Testis (tissue), 2 donors: ENCODE measurements at regions not wholly inside any gene's neighbourhood (a gene's known extent, or its start where the extent isn't known, plus 50 kb on each side); places are given as distances from the start of the nearest gene placed in this dataset.

Experiments
- CTCF ChIP-seq, 3 experiments: fragments of 450-650 bp in 2 of 3; fragments of 200-600 bp in 1 of 3; sonication (generic) in 1 of 3; IDR thresholded peaks; one replicate each; pipeline ENCODE4 v1.5.1; 2016 to 2019; ENCODE audit warnings: antibody characterized with exemption in 3 of 3, mild to moderate bottlenecking in 2 of 3, moderate library complexity in 1 of 3
- POLR2A ChIP-seq: fragments of 450-650 bp; IDR thresholded peaks from one replicate; pipeline ENCODE4 v1.6.1; 2017; ENCODE audit warnings: antibody characterized with exemption, mild to moderate bottlenecking, moderate library complexity

GRCh38 chr4:124307143-124307542, 405.4 kb downstream of the ANKRD50 start:
- TF ChIP-seq CTCF (IDR thresholded peaks at IDR 0.05) (no peak), POLR2A (no peak)
